Medulla oblongata (tissue), 1 donor: ENCODE measurements at regions not wholly inside any gene's neighbourhood (a gene's known extent, or its start where the extent isn't known, plus 50 kb on each side); places are given as distances from the start of the nearest gene placed in this dataset.

Experiments
- DNase-seq: peaks from one replicate; pipeline ENCODE4 v3.0.0-alpha.2; 2015; ENCODE audit errors: extremely low spot score

DNA sequence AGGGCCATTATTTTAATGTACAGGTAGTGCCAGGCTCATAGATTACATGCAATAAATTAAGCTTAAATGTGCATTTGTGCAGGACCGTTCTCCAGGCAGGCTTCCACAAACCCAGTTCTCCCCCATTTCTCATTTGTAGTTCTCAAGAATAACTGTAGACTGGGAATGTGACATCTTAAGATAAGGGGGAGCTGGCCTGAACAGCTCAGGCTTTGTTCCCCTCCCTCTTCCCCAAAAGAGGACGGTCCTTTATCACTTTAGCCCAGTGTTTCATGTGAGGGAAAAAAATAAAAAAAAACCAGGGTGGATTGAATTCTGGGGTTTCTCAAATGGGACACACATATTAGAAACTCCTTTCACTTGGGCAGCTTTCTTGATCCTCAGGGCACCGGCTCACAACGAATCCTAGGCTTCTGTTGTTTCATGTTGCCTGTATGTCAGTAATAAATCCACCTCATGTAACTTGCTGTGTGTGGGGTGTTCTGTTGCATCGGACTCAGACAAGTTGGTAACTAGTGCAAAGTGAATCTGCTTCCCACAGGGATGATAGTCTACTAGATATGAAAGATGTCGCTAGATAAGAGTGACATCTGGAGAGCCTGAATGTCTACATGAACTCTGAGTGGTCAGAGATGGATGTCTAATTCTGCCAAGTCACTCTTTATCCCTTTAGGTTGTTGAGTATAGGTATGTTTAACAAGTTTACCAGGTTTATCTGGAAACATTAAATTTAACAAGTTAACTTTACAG lies 2030.6 kb upstream of the NUDT12 start:
- DNase-seq = no peak

DNA sequence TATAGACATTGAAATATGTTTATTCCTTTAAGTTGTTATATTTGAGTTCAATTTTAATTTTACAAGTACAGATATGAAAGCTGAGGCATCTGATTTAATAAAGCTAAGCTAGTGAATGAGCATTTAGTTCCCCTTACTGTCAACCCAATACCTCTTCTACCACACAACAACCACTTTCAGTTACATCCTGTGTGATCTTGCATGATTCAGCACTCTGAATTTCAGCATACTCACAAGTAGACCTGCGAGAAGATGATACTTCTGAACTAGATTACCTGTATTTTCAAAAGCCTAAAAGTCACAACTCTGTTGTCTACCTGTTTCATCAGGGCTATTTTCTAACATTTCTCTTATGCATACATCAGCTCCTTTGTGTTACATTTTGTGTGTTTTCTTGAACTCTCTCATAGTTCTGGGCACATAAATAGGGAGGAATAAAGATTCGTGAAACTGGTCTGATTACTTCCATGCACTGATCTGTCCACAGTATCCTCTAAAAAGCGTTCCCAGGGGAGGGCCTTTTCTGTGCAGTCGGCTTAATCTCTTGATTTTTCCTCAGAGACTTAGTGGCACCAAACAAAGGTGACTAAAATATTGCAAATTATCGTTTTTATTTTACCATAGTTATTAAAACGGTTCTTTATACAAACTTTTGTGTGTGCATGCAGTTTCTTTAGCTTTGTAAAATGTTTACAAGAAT lies 2025.5 kb upstream of the NUDT12 start:
- DNase-seq = no peak

DNA sequence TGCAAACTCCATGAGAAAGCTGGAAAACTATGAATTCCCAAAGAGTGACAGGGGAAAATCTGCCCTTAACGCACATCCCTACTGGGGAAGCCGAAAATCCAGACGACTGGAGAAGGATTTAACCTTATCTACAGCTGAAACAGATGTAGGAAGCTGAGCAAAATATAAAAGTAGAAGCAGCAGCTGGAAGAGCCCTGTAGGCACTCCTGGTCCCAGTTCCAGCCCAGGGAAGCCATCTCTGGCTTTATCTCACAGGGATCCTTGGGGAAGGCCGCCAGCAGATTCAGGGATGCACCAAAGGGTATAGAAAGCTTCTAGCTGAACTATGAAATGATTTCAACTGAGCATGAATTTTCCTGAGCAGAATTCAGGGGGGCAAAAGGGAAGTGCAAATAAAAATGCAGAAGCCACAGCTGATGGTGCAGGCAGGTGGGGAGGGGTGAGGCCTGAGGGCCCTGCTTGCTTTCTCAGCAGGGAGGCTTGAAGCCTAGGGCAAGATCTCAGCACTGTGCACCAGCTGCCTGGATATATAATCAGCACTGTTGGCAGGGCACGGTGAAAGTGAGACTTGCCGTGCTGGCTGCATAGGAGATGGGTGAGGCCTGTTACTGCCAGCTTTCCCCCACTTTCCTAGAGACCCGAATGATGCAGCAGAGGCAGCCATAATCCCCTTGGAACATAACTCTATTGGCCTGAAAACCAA lies 2019.5 kb upstream of the NUDT12 start:
- no peak for DNase-seq

GRCh38 chr5:105573575-105573974 lies 2011.0 kb upstream of the NUDT12 start:
- no peak for DNase-seq

GRCh38 chr5:105565531-105565930 lies 2002.9 kb upstream of the NUDT12 start:
- DNase-seq = no peak

DNA sequence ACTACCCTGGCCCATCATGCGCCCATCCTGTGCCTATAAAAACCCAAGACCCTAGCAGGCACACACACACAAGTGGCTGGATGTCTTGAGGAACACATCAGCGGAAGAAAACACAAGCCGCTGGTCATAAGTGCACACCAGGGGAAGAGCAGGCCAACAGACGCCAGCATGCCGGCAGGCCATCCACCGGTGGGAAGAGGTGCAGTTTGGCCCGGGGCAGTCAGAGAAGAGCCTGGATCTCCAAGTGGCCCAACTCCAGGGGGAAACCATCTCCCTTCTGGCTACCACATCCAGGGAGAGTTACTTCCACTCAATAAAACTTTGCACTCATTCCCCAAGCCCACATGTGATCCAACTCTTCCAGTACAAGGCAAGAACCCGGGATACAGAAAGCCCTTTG lies 2001.3 kb upstream of the NUDT12 start:
- DNase-seq = no peak

DNA sequence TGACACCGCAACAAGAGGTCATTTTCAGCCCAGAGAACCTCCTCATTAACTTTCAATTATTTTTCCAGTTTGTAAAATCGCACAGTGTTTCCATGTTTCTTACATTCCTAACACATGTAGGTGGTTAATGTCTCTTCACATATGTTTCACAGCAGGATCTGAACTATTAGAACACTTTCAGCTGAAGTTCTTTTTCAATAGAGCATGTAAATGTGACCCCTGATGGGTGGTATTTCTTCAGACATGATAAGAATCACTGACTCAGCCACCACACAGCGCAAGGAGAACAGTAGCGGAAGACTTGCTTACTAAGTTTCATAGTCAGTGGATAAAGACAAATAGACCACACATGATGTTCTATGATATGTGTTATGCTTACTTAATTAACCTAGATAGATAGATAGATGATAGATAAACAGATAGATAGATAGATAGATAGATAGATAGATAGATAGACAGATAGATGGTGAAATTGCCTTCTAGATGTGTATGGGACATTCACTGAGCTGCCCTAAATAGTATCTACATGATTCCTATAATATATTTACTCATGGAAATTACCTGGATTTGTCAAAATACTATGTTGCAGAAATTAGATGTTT lies 1992.1 kb upstream of the NUDT12 start:
- DNase-seq = no peak

- no peak for DNase-seq
These were observed 1981.7 kb upstream of the NUDT12 start for GRCh38 chr5:105544300-105544699.

- no peak for DNase-seq
These were observed 1974.1 kb upstream of the NUDT12 start for GRCh38 chr5:105536675-105537074.

GRCh38 chr5:105530716-105531261 lies 1968.2 kb upstream of the NUDT12 start:
- no peak for DNase-seq

DNA sequence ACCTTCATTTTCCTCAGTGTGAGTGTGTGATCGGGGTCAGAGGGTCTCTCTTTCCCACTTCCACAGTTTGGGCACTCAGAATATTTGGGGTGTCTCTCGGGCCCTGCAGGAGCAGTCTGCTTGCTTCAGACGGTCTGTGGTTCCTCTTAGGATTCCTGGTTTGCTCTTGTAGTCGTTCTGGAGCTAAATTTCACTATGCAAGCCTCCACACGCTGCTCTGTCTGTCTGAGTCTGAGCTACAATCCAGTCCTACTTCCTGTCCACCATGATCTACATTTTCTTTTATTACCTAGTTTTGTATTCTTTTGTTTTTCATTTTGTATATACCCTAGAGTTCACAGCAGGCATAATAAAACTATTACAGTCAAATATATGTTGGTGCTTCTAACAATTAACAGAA lies 1967.3 kb upstream of the NUDT12 start:
- DNase-seq = no peak

DNA sequence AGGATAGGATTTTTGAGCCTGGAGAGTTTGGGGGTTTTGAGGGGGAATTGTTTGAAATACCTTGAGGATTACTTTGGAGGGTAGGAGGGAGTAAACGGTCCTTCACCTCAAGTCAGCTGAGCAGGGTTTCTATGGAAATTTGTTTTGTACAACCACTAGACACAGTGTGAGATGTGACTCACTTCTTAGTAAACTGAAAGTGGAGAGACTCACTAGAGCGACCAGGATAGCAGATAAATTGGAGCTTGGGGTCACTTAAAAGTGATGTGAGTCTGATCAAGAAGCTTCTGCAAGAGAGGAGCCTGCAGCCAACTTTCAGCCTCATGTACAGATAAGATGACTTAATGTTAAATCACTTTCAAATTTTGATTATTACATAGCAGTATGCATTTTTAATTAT lies 1945.9 kb upstream of the NUDT12 start:
- DNase-seq = no peak

DNA sequence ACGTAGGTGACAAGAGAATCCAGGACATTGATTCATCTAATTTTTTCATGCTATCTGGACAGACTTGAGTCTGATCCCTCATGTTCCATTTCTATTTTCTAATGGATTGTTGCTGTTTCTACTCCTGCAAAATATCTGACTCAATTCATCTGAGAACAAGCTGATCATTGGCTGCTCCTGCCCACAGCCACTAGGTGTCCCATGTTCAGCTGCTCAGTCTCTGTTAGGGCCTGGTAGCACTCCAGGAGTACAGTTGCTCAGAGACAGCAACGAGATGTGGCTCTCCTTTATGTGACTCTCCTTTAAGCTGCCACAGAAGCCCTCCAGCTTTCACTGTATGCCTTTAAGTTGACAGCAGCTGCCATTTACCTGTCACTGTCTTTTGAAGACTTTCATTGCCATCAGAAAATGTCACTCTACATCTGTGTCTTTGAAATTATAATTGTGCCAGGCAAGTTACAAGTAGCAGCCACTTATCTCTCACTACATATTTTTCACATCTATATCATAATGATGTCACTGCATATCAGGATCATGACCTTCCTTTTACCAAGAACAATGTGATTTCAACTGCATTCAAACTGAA lies 1944.2 kb upstream of the NUDT12 start:
- no peak for DNase-seq

DNA sequence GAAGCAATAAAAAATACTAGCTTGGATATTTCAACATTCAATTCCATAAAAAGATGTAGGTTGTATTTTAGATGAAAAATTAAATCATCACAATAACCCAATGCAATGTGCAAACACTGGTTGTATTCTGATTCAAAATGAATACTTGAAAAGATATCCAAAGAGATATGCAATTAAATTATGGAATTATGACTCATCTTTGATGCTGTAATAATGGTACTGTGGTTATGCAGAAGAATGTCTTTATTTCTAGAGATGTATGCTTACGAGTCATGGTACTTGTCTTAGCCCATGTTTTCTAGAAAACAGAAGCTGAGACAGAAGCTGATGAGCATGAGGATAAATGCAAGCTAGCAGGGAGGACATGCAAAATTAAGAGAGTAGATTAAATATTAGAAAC lies 1941.4 kb upstream of the NUDT12 start:
- no peak for DNase-seq

GRCh38 chr5:105501315-105501714 lies 1938.7 kb upstream of the NUDT12 start:
- no peak for DNase-seq

DNA sequence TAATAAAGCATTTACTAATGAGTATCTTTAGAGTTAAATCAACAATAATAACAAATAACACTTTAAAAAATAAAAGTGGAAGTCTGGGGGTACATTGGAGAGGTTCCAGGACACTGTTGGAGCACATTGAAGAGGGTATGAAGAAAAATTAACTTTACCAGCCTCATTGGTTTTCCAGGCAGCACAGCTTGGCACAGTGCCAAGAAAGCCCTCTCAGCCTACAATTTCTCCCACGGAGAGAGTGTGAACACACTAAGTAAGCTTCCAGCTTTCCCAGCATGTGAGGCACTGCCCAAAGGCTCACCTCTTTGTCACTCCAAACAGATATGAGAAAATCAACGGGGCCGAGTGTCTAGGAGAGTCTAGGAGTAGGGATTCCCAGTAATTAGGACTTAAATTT lies 1912.8 kb upstream of the NUDT12 start:
- no peak for DNase-seq

DNA sequence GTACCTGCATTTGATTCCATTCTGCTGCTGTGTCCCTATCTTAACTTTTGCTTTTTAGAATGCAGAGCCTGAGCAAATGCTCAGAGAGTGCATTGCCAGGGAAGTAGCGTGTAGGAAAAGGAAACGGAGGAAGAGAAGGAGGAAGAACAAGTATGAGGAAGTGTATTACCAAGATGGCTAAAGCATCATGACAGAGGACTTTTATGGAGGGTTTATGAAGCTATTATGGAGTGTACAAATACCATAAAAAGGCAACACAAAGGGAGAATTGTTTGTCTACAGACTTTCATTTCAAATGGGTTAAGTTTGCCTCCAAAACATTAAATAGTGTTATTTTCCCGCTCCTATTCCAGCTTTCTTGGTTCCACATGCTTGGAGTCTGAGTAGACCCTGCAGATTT lies 1899.8 kb upstream of the NUDT12 start:
- no peak for DNase-seq

GRCh38 chr5:105460721-105461120 lies 1898.1 kb upstream of the NUDT12 start:
- DNase-seq = no peak

DNA sequence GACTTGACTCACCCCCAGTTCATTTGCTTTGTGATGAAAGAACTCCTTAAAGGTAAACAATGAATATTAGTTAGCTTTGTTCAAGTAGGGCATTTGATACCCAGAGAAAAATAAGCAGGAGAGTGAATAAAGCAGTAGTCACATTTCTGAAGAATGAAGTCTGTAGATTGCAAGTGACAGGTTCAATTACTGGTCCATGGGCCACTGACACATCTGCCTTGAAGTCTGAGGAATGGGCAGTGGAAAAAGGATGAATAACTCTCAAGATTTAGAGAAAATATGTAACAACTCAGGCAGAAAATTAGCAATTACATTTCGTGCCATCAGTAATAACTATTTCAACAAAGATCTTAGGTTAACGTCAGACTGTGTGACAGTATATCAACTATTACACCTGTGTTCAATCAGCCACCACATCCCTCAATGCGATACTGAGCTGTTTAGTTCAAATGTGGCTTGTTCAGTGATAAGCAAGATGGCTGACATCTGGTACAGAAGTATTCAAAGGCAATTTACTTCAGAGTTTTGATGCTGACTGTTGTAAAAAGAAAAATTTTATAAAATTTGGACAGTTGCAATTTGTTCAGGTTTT lies 1890.7 kb upstream of the NUDT12 start:
- DNase-seq = no peak

DNA sequence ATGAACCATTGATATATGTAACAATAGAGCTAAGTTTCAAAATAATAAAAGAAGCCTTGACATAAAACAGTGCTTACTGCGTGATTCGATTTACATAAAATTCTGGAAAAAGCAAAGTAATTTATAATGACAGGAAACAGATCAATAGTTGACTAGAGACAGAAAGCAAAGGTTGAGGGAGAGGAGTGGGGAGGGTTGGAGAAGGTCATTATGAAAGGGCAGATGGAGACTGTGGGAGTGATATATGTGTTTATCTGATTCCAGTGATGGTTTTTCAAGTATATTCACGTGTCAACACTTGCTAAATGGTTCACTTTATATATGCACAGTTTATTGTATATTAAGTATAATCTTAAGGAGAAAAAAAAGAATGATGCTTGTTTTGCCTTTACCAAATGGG lies 1885.7 kb upstream of the NUDT12 start:
- no peak for DNase-seq

DNA sequence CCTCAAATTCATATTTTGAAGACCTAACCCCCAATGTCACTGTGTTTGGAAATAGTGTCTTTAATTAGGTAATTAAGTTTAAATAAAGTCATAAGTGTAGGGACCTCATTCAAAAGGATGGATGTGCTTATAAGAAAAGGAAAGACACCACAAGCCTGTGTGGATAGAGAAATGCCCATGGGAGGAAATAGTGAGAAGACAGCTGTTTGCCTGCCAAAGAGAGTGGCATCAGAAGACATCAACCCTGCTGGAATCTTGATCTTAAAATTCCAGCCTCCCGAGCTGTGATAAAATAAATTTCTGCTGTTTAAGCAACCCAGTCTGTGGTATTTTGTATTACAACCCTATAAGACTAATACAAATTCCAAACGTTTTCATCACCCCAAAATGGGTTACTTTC lies 1867.9 kb upstream of the NUDT12 start:
- DNase-seq = no peak
